ENCODE measurements at regions not wholly inside any gene's neighbourhood (a gene's known extent, or its start where the extent isn't known, plus 50 kb on each side); places are given as distances from the start of the nearest gene placed in this dataset.

- TF ChIP-seq, protein P1, sequence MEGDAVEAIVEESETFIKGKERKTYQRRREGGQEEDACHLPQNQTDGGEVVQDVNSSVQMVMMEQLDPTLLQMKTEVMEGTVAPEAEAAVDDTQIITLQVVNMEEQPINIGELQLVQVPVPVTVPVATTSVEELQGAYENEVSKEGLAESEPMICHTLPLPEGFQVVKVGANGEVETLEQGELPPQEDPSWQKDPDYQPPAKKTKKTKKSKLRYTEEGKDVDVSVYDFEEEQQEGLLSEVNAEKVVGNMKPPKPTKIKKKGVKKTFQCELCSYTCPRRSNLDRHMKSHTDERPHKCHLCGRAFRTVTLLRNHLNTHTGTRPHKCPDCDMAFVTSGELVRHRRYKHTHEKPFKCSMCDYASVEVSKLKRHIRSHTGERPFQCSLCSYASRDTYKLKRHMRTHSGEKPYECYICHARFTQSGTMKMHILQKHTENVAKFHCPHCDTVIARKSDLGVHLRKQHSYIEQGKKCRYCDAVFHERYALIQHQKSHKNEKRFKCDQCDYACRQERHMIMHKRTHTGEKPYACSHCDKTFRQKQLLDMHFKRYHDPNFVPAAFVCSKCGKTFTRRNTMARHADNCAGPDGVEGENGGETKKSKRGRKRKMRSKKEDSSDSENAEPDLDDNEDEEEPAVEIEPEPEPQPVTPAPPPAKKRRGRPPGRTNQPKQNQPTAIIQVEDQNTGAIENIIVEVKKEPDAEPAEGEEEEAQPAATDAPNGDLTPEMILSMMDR (IDR thresholded peaks at IDR 0.05; ENCODE audit: extremely low read depth in 1 of 2, insufficient read depth in 1 of 2, low read depth in 1 of 2, low read length in 2 of 2): no peak
- no peak for TF ChIP-seq POLR2A (IDR thresholded peaks at IDR 0.05; ENCODE audit: low read depth, low read length)
- TF ChIP-seq POLR2AphosphoS5 (IDR thresholded peaks at IDR 0.05; ENCODE audit: insufficient read depth, low read depth, low read length): no peak
- no peak for TF ChIP-seq EZH2 (IDR thresholded peaks at IDR 0.05; ENCODE audit: borderline replicate concordance, low read depth, low read length, severe bottlenecking)
- TF ChIP-seq MYC (IDR thresholded peaks at IDR 0.05; ENCODE audit: low read depth, low read length): no peak
- no peak for TF ChIP-seq GATA2 (IDR thresholded peaks at IDR 0.05; ENCODE audit: insufficient read depth, insufficient read length, low read depth, low read length)
- no peak for TF ChIP-seq JUN (IDR thresholded peaks at IDR 0.05; ENCODE audit: borderline replicate concordance, insufficient read depth, insufficient read length, low read depth)
- no peak for TF ChIP-seq MAX (IDR thresholded peaks at IDR 0.05; ENCODE audit: insufficient read depth, insufficient read length)
Observed at GRCh38 chr4:71277353-71277752, 61.5 kb upstream of the SLC4A4 start.

Measured in endothelial cell of umbilical vein (primary cell).